Activated naive CD4-positive, alpha-beta T cell treated with anti-CD3 and anti-CD28 coated beads, Interleukin-2, amount 50 U/mL, for 24 hours (primary cell): ENCODE measurements at regions not wholly inside any gene's neighbourhood (a gene's known extent, or its start where the extent isn't known, plus 50 kb on each side); places are given as distances from the start of the nearest gene placed in this dataset.

ENCODE experiments used
- H3K27ac Mint-ChIP-seq: one replicate; pipeline ENCODE4 v1.8.0; 2021; ENCODE audit warnings: mild to moderate bottlenecking, mixed read lengths
- H3K27me3 Mint-ChIP-seq: one replicate; pipeline ENCODE4 v1.8.0; 2021; ENCODE audit warnings: mixed read lengths
- H3K36me3 Mint-ChIP-seq: one replicate; pipeline ENCODE4 v1.8.0; 2021; ENCODE audit warnings: mixed read lengths
- H3K4me1 Mint-ChIP-seq: one replicate; pipeline ENCODE4 v1.8.0; 2021; ENCODE audit warnings: mixed read lengths
- H3K4me3 Mint-ChIP-seq: one replicate; pipeline ENCODE4 v1.8.0; 2021; ENCODE audit warnings: mild to moderate bottlenecking, mixed read lengths
- H3K9me3 Mint-ChIP-seq: one replicate; pipeline ENCODE4 v1.8.0; 2021; ENCODE audit warnings: mixed read lengths

GRCh38 chr21:14757533-14758327, 211.6 kb upstream of the SAMSN1 start:
- H3K4me1 Mint-ChIP-seq, result peaks cover 8% of the 10 kb centered on the region
- H3K36me3 Mint-ChIP-seq, result no peaks in the 10 kb centered on the region
- H3K27me3 Mint-ChIP-seq, result no peaks in the 10 kb centered on the region
- H3K27ac Mint-ChIP-seq, result no peak overlapping the region
- no peaks in the 10 kb centered on the region for H3K9me3 Mint-ChIP-seq
- H3K4me3 Mint-ChIP-seq, result no peak overlapping the region

GRCh38 chr21:14755086-14755485, 209.0 kb upstream of the SAMSN1 start:
- H3K27ac Mint-ChIP-seq, result no peak overlapping the region
- H3K27me3 Mint-ChIP-seq, result no peaks in the 10 kb centered on the region
- no peaks in the 10 kb centered on the region for H3K4me1 Mint-ChIP-seq
- H3K36me3 Mint-ChIP-seq, result no peaks in the 10 kb centered on the region
- H3K4me3 Mint-ChIP-seq, result no peak overlapping the region
- H3K9me3 Mint-ChIP-seq, result no peaks in the 10 kb centered on the region

- Mint-ChIP-seq H3K27ac (no peak overlapping the region), H3K27me3 (peaks cover 1% of the 10 kb centered on the region), H3K36me3 (no peaks in the 10 kb centered on the region), H3K4me1 (no peaks in the 10 kb centered on the region), H3K4me3 (no peak overlapping the region), H3K9me3 (no peaks in the 10 kb centered on the region)
Measured at GRCh38 chr21:14754682-14755081, 208.6 kb upstream of the SAMSN1 start.

DNA sequence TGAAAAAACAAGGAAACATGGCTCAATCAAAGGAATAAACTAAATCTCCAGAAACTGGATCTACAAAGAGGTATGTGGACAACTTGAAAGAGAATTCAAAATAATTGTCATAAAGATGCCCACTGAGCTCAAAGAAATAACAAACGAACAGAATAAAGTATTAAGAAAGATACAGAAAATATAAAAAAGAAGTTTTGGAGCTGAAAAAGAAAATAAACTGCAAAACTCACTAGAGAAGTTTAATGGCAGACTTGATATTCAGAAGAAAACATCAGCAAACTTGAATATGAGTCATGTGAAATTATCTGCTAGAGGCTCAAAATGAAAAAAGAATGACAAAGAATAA, 208.1 kb upstream of the SAMSN1 start:
- peaks cover 1% of the 10 kb centered on the region for H3K27me3 Mint-ChIP-seq
- no peaks in the 10 kb centered on the region for H3K36me3 Mint-ChIP-seq
- no peaks in the 10 kb centered on the region for H3K9me3 Mint-ChIP-seq
- no peaks in the 10 kb centered on the region for H3K4me1 Mint-ChIP-seq
- no peak overlapping the region for H3K27ac Mint-ChIP-seq
- no peak overlapping the region for H3K4me3 Mint-ChIP-seq

DNA sequence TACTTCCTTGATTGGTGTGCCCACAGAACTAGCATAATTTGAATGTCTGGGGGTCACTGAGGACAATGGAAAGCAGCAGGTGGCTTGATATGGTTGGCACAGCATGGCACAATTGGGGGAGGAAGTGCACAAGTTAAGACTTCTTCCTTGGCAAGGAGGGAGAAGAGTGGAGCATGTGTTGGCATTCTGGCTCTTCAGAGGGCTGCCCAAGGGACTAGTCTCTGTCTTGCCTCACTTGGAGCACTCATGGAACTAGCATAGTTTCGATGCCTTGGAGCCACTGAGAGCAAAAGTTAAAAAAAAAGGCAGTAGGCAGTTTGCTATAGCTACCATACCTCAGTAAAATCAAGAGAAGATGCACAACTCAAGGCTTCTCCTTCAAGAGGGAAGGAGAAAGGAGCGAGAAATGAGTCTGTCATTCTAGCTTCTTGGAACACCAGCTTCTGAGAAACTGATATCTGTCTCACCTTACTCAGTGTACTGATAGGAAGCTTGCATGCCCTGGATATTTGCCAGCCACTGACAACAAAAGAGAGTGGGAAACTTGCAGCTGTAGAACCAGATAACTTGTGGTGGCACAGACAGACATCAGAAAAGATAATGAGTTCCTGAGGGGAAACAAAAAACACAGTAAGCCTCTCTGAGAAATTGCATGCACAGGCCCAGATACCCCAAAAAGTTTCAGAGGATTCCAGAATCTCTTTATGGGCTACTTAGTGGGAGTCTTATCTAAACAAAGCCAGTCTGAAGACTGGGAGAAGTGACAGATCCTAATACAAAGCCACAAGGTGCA, 207.5 kb upstream of the SAMSN1 start:
- Mint-ChIP-seq H3K4me3 (no peak overlapping the region), H3K9me3 (no peaks in the 10 kb centered on the region), H3K36me3 (no peaks in the 10 kb centered on the region), H3K27me3 (peaks cover 1% of the 10 kb centered on the region), H3K4me1 (no peaks in the 10 kb centered on the region), H3K27ac (no peak overlapping the region)

DNA sequence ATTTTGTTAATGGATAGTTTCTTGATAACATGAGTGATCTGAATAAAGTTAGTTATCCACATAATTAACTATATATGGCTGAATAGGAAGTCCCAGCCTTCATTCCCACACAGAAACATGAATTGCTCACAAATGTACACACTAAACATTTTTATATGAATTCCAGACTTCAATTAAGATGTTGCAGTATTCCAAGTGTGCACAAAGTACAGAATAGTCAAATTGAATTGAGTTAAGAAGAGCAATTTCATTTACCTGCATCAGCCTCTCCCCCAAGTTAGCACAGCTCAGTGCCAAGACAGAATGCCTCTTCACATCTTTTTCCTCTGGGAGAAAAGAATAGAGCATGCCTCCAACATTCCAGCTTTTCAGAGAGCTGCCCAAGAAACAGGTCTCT, 207.0 kb upstream of the SAMSN1 start:
- H3K4me3 Mint-ChIP-seq, result no peak overlapping the region
- H3K4me1 Mint-ChIP-seq, result no peaks in the 10 kb centered on the region
- H3K27ac Mint-ChIP-seq, result no peak overlapping the region
- H3K36me3 Mint-ChIP-seq, result no peaks in the 10 kb centered on the region
- H3K9me3 Mint-ChIP-seq, result no peaks in the 10 kb centered on the region
- peaks cover 1% of the 10 kb centered on the region for H3K27me3 Mint-ChIP-seq

GRCh38 chr21:14752345-14752909, 206.3 kb upstream of the SAMSN1 start:
- Mint-ChIP-seq H3K27ac (no peak overlapping the region), H3K36me3 (no peaks in the 10 kb centered on the region), H3K27me3 (peaks cover 1% of the 10 kb centered on the region), H3K4me3 (no peak overlapping the region), H3K9me3 (no peaks in the 10 kb centered on the region), H3K4me1 (no peaks in the 10 kb centered on the region)

DNA sequence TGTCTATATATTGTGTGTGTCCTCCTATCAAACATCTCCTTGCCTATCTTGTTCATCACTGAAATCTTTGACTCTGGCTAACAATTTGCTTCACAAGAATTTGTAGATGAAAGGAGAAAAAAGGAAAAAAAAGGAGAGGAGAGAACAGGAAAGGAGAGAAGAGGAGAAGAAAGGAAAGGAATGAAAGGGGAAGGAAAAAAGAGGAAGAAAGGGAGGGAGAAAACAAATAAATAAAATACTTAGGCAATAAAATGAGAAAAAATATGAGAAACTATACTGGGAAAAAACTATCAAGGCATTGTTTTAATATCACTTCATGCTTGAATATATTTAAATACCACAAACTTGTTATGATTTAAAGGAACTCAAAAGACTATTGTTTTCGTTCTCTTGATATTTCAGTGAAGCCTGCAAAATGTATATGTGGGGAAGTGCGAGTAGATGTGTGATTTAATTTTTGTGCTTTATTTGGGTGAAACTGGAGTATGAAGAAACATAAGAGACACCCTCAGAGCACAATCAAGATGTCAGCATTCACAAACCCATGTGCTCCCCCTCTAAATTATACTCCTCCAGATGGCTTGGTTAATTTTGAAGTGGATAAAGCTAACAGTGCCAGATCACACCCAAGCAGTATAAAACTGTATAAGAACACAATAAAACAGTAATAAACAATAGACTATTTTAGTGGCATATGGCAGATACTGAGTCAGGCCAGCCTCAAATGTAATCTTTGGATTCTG, 205.7 kb upstream of the SAMSN1 start:
- Mint-ChIP-seq H3K27ac (no peak overlapping the region), H3K36me3 (no peaks in the 10 kb centered on the region), H3K27me3 (peaks cover 1% of the 10 kb centered on the region), H3K9me3 (no peaks in the 10 kb centered on the region), H3K4me1 (no peaks in the 10 kb centered on the region), H3K4me3 (no peak overlapping the region)

DNA sequence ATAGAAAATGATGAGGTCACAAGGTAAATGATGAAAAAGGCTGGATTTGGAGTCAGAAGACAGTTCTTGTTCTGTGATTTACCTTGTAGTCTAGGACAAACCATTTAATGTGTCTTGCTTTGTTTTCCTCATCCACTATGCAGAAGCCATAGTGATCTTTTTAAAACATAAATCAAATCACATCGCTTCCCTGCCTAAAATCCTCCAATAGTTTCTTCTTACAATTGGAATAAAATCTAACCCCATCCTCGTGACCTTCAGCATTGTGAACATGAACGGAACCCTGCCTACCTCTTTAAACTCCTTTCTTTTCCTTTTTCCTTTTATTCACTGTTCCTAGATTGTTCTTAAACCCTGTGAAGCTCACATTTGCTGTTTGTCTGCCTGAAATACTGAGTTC, 204.9 kb upstream of the SAMSN1 start:
- H3K9me3 Mint-ChIP-seq, result no peaks in the 10 kb centered on the region
- no peak overlapping the region for H3K4me3 Mint-ChIP-seq
- peaks cover 1% of the 10 kb centered on the region for H3K27me3 Mint-ChIP-seq
- no peaks in the 10 kb centered on the region for H3K36me3 Mint-ChIP-seq
- H3K27ac Mint-ChIP-seq, result no peak overlapping the region
- no peaks in the 10 kb centered on the region for H3K4me1 Mint-ChIP-seq

DNA sequence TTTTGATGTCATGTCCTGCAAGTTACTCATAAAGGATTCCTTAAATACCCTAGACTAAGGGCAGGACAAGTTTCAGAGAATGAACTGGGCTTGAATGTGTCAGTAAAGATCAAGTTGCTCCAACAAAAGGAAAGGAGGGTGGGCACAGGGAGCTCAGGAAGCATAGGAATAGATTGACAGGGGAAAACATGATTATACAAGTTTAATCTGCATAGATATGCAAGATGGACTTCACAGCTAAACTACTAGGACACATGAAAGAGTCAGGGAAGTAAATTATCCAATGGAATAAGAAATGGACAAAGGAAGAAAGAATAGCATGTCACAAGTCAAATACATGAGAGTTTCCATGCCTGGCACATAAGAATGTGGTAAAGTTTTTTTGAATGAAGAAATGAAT, 203.9 kb upstream of the SAMSN1 start:
- no peaks in the 10 kb centered on the region for H3K9me3 Mint-ChIP-seq
- no peaks in the 10 kb centered on the region for H3K4me1 Mint-ChIP-seq
- no peak overlapping the region for H3K27ac Mint-ChIP-seq
- no peak overlapping the region for H3K4me3 Mint-ChIP-seq
- no peaks in the 10 kb centered on the region for H3K36me3 Mint-ChIP-seq
- H3K27me3 Mint-ChIP-seq, result peaks cover 1% of the 10 kb centered on the region

GRCh38 chr21:14748662-14749061, 202.5 kb upstream of the SAMSN1 start:
- H3K4me3 Mint-ChIP-seq, result no peak overlapping the region
- no peak overlapping the region for H3K27ac Mint-ChIP-seq
- H3K36me3 Mint-ChIP-seq, result peaks cover 1% of the 10 kb centered on the region
- H3K27me3 Mint-ChIP-seq, result peaks cover 2% of the 10 kb centered on the region
- H3K4me1 Mint-ChIP-seq, result no peaks in the 10 kb centered on the region
- peaks cover 2% of the 10 kb centered on the region for H3K9me3 Mint-ChIP-seq

- H3K4me3 Mint-ChIP-seq, result no peak overlapping the region
- H3K27me3 Mint-ChIP-seq, result peaks cover 1% of the 10 kb centered on the region
- H3K4me1 Mint-ChIP-seq, result no peaks in the 10 kb centered on the region
- H3K36me3 Mint-ChIP-seq, result peaks cover 2% of the 10 kb centered on the region
- peaks cover 5% of the 10 kb centered on the region for H3K9me3 Mint-ChIP-seq
- no peak overlapping the region for H3K27ac Mint-ChIP-seq
Measured at GRCh38 chr21:14744368-14744767, 198.3 kb upstream of the SAMSN1 start.

DNA sequence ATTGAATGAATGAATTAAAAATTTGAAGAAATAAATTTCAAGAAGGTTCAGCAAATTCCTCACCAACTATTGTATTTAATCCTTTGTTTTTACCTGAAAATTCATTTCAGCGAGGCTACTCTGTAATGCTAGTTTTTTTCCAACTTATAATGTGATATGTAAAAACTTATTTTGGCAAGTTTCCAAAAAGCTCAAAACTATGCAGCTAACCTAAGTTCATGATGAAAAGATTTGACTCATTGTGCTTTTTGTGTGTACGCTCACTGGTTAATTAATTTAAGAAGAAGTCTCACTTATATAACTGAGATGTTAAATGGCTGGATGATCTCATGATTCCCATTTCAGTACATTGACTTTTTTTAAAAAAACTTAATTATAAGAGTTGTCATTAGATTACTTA, 196.0 kb upstream of the SAMSN1 start:
- no peak overlapping the region for H3K4me3 Mint-ChIP-seq
- H3K27me3 Mint-ChIP-seq, result peaks cover 1% of the 10 kb centered on the region
- peaks cover 2% of the 10 kb centered on the region for H3K36me3 Mint-ChIP-seq
- peaks cover 9% of the 10 kb centered on the region for H3K4me1 Mint-ChIP-seq
- H3K27ac Mint-ChIP-seq, result no peak overlapping the region
- H3K9me3 Mint-ChIP-seq, result peaks cover 5% of the 10 kb centered on the region

DNA sequence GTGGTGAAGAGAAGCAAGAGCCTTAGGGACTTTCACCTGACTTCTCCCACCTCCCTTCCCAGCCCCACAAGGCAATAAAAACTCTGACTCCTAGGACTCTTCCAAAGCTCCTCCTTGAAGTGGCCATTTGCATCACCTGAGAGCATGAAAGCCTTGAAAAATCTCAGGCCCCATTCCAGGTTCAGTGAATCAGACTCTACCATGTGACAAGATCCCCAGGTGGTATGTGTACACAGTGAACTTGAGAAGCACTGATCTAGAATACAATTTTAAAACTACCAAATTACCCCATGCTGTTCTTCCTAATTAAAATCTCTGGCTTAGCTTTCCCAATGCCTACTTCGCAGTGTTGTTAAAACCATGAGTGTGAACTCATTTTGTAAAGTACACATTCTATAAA, 195.1 kb upstream of the SAMSN1 start:
- Mint-ChIP-seq H3K4me3 (no peak overlapping the region), H3K4me1 (peaks cover 17% of the 10 kb centered on the region), H3K36me3 (peaks cover 2% of the 10 kb centered on the region), H3K9me3 (peaks cover 5% of the 10 kb centered on the region), H3K27me3 (peaks cover 1% of the 10 kb centered on the region), H3K27ac (no peak overlapping the region)

- Mint-ChIP-seq H3K4me3 (no peak overlapping the region), H3K36me3 (peaks cover 2% of the 10 kb centered on the region), H3K27ac (no peak overlapping the region), H3K9me3 (peaks cover 5% of the 10 kb centered on the region), H3K4me1 (peaks cover 23% of the 10 kb centered on the region), H3K27me3 (peaks cover 1% of the 10 kb centered on the region)
Measured at GRCh38 chr21:14740692-14741091, 194.6 kb upstream of the SAMSN1 start.

GRCh38 chr21:14740116-14740515, 194.0 kb upstream of the SAMSN1 start:
- no peak overlapping the region for H3K4me3 Mint-ChIP-seq
- no peak overlapping the region for H3K27ac Mint-ChIP-seq
- peaks cover 1% of the 10 kb centered on the region for H3K27me3 Mint-ChIP-seq
- H3K36me3 Mint-ChIP-seq, result peaks cover 2% of the 10 kb centered on the region
- H3K9me3 Mint-ChIP-seq, result peaks cover 5% of the 10 kb centered on the region
- H3K4me1 Mint-ChIP-seq, result peaks cover 29% of the 10 kb centered on the region
